Panc1 (cell line): ENCODE measurements at regions not wholly inside any gene's neighbourhood (a gene's known extent, or its start where the extent isn't known, plus 50 kb on each side); places are given as distances from the start of the nearest gene placed in this dataset.

Source experiments
- CTCF ChIP-seq: fragments of 450-650 bp; IDR thresholded peaks from 2 replicates; pipeline ENCODE4 v1.5.1; 2017; ENCODE audit warnings: mild to moderate bottlenecking
- SIN3A ChIP-seq: IDR thresholded peaks from 2 replicates; pipeline ENCODE4 v1.6.1; 2012; ENCODE audit warnings: low read depth, mild to moderate bottlenecking, low read length, moderate library complexity, borderline replicate concordance; ENCODE audit not compliant: insufficient read depth

- TF ChIP-seq CTCF: no peak
- TF ChIP-seq SIN3A: no peak
Observed at GRCh38 chr2:234423884-234424283, 73.0 kb downstream of the ARL4C start.
